Right cardiac atrium (tissue), 5 donors: ENCODE measurements at regions not wholly inside any gene's neighbourhood (a gene's known extent, or its start where the extent isn't known, plus 50 kb on each side); places are given as distances from the start of the nearest gene placed in this dataset.
A peak's percentile ranks its signal among the peaks of the same experiment; 100 is the strongest.
"Not testable (repeated sequence)": the region's sequence is repeated elsewhere in the genome, so short reads cannot be mapped to it uniquely, and the experiment has no call there.

Experiments
- ATAC-seq, 2 donors: fragments of 200-7000 bp; cut with Tn5 transposase; one replicate each; pipeline versions ENCODE4 v1.8.0 to v1.9.1; 2020; ENCODE audit warnings: moderate library complexity in 2 of 2, mild to moderate bottlenecking in 1 of 2
- DNase-seq, 3 donors: peaks; one replicate each; pipeline ENCODE4 v3.0.0-alpha.2; 2020
- H3K27ac ChIP-seq: one replicate; pipeline ENCODE4 v1.5.1; 2013; ENCODE audit warnings: mild to moderate bottlenecking, low read length, control low read depth, moderate library complexity
- H3K27me3 ChIP-seq: one replicate; pipeline ENCODE4 v1.6.1; 2013; ENCODE audit not compliant: control insufficient read depth, insufficient read depth
- H3K4me1 ChIP-seq: one replicate; pipeline ENCODE4 v1.6.1; 2013; ENCODE audit warnings: low read length; ENCODE audit not compliant: control insufficient read depth, insufficient read depth
- H3K4me3 ChIP-seq: one replicate; pipeline ENCODE4 v1.5.1; 2013; ENCODE audit warnings: low read length, control low read depth
- H3K9me3 ChIP-seq: one replicate; pipeline ENCODE4 v1.6.1; 2013; ENCODE audit warnings: low read length; ENCODE audit not compliant: control insufficient read depth
- WGBS: extraction: QIAGEN DNeasy Blood & Tissue Kit; methylation state at CpG from one replicate; pipeline ENCODE4 v1.1.7; 2013; 5-methylcytosine and 5-hydroxymethylcytosine counted together
- intact Hi-C, 4 donors: fragments of 100-400 bp; cut with DNase I; formaldehyde crosslinking; loops; one replicate each; pipeline versions ENCODE4 v1.11.0 to v1.14.0; 2022 to 2023
- donor health status: healthy with polysubstance abuse.
- donor health status: DM: no; HTN: yes; CAD: no.
- donor health status: DM: no; HTN: no; CAD: no.
- donor health status: DM: no; HTN: yes; CAD: no; lungs with severe emphysema.
- donor health status: DM: yes; HTN: yes; CAD: no.

- ATAC-seq (no peak), DNase-seq (no peak)
- Histone ChIP-seq H3K27ac (no peak overlapping the region), H3K4me1 (peaks cover 2% of the 10 kb centered on the region), H3K27me3 (no peaks in the 10 kb centered on the region), H3K9me3 (no peaks in the 10 kb centered on the region), H3K4me3 (no peak overlapping the region)
- intact Hi-C loops, result no loop called here
- WGBS, result 98% methylated on average over 1 of the region's 1 CpG
These were observed 83.5 kb upstream of the LIPC start for GRCh38 chr15:58348095-58348812.

- intact Hi-C loops, result no loop called here
- no peak overlapping the region for H3K27ac ChIP-seq
- DNase-seq, result no peak
- 93% methylated on average over 5 of the region's 5 CpGs for WGBS
- H3K4me3 ChIP-seq, result no peak overlapping the region
- H3K4me1 ChIP-seq, result no peaks in the 10 kb centered on the region
- H3K9me3 ChIP-seq, result no peaks in the 10 kb centered on the region
- no peaks in the 10 kb centered on the region for H3K27me3 ChIP-seq
- ATAC-seq, result no peak
These were observed 79.5 kb upstream of the LIPC start for GRCh38 chr15:58352026-58352929.

GRCh38 chr15:58355382-58355971, 76.3 kb upstream of the LIPC start:
- no peaks in the 10 kb centered on the region for H3K9me3 ChIP-seq
- intact Hi-C loops, result no loop called here
- 80% methylated on average over 9 of the region's 9 CpGs for WGBS

GRCh38 chr15:58355973-58356372, 75.8 kb upstream of the LIPC start:
- DNase-seq (no peak), ATAC-seq (no peak)
- H3K27ac ChIP-seq, result no peak overlapping the region
- WGBS, result 94% methylated on average over 10 of the region's 10 CpGs
- intact Hi-C loops, result no loop called here
- no peaks in the 10 kb centered on the region for H3K27me3 ChIP-seq
- no peak overlapping the region for H3K4me3 ChIP-seq
- no peaks in the 10 kb centered on the region for H3K4me1 ChIP-seq
- no peaks in the 10 kb centered on the region for H3K9me3 ChIP-seq

More at GRCh38 chr15:58355382-58355971, 76.3 kb upstream of the LIPC start:
- H3K27me3 ChIP-seq, result no peaks in the 10 kb centered on the region
- no peak overlapping the region for H3K4me3 ChIP-seq
- H3K27ac ChIP-seq, result no peak overlapping the region
- DNase-seq (no peak), ATAC-seq (no peak)
- H3K4me1 ChIP-seq, result no peaks in the 10 kb centered on the region

- H3K4me1 ChIP-seq, result no peaks in the 10 kb centered on the region
- WGBS, result 85% methylated on average over 9 of the region's 9 CpGs
- H3K27ac ChIP-seq, result no peak overlapping the region
- DNase-seq (no peak), ATAC-seq (peak in 1 of 2 donors; percentile 62)
- H3K9me3 ChIP-seq, result no peaks in the 10 kb centered on the region
- intact Hi-C loops, result no loop called here
- H3K4me3 ChIP-seq, result no peak overlapping the region
- H3K27me3 ChIP-seq, result no peaks in the 10 kb centered on the region
These were observed 74.0 kb upstream of the LIPC start for GRCh38 chr15:58357529-58358476.

- WGBS, result 93% methylated on average over 4 of the region's 4 CpGs
These were observed 71.2 kb upstream of the LIPC start for GRCh38 chr15:58360421-58361090.

GRCh38 chr15:58361273-58361759, 70.5 kb upstream of the LIPC start:
- H3K27me3 ChIP-seq, result no peaks in the 10 kb centered on the region
- peak; percentile 29 to 48 for ATAC-seq
- no peak overlapping the region for H3K27ac ChIP-seq
- intact Hi-C loops, result no loop called here
- WGBS, result 65% methylated on average over 5 of the region's 5 CpGs
- H3K9me3 ChIP-seq, result no peaks in the 10 kb centered on the region
- peak in 1 of 3 donors; percentile 37 for DNase-seq
- H3K4me3 ChIP-seq, result no peak overlapping the region
- peaks cover 2% of the 10 kb centered on the region for H3K4me1 ChIP-seq

More at GRCh38 chr15:58360421-58361090, 71.2 kb upstream of the LIPC start:
- Histone ChIP-seq H3K27ac (no peak overlapping the region), H3K9me3 (no peaks in the 10 kb centered on the region), H3K4me3 (no peak overlapping the region), H3K4me1 (peaks cover 2% of the 10 kb centered on the region), H3K27me3 (no peaks in the 10 kb centered on the region)
- DNase-seq (no peak), ATAC-seq (no peak)
- intact Hi-C loops, result no loop called here

GRCh38 chr15:58362262-58362922, 69.4 kb upstream of the LIPC start:
- WGBS, result 85% methylated on average over 6 of the region's 6 CpGs
- intact Hi-C loops, result no loop called here
- Histone ChIP-seq H3K4me1 (peaks cover 2% of the 10 kb centered on the region), H3K4me3 (no peak overlapping the region), H3K27ac (no peak overlapping the region), H3K9me3 (no peaks in the 10 kb centered on the region), H3K27me3 (no peaks in the 10 kb centered on the region)
- DNase-seq, result no peak
- no peak for ATAC-seq

- peak; percentile 36 to 75 (median 56) for DNase-seq
- H3K27ac ChIP-seq, H3K4me1 ChIP-seq, intact Hi-C loops, H3K4me3 ChIP-seq, ATAC-seq, H3K27me3 ChIP-seq, H3K9me3 ChIP-seq: not testable (repeated sequence)
- WGBS, result 52% methylated on average over 8 of the region's 8 CpGs
These were observed 68.7 kb upstream of the LIPC start for GRCh38 chr15:58363118-58363517.
